ENCODE measurements at regions not wholly inside any gene's neighbourhood (a gene's known extent, or its start where the extent isn't known, plus 50 kb on each side); places are given as distances from the start of the nearest gene placed in this dataset.

- no peak for TF ChIP-seq CTCF (IDR thresholded peaks at IDR 0.05)
- TF ChIP-seq MXI1 (IDR thresholded peaks at IDR 0.05; ENCODE audit: low read depth, low read length): no peak
Observed at GRCh38 chr4:137638934-137639333, 106.6 kb upstream of the PCDH18 start.
